ENCODE measurements at regions not wholly inside any gene's neighbourhood (a gene's known extent, or its start where the extent isn't known, plus 50 kb on each side); places are given as distances from the start of the nearest gene placed in this dataset.

DNA sequence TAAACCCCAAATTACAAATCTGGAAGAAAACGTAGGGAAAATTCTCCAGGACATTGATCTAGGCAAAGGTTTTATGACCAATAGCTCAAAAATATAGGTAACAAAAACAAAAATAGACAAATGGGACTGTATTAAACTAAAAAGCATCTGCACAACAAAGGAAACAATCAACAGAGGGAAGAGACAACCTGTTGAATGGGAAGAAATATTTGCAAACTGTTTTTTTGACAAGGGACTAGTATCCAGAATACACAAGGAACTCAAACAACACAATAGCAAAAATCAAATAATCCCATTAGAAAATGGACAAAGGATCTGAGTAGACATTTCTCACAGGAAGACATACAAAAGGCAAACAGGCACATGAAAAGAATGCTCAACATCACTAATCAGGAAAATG, 386.3 kb downstream of the ENC1 start:
- in situ Hi-C loops (cut with MboI; ENCODE audit: low sequenced_read_pairs), result no loop called here

DNA sequence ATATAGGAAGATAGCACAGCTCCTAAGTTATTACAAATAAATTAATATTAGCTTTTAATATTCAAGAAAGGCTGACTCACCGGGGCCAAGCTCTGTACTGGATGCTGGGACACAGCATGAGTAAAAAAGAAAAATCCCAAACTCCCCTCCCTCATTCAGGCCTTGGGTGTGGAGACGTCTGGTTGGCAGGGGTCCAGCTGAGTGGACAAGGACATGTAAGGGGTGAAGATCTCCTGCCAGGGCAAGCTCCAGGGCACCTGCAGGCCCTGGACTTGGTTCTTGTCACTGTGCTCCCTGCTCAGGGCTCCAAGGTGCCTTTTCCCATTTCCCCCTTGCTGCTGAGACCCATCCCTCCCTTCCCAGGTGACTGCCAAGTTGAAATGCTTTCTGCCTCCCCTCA, 388.5 kb downstream of the ENC1 start:
- no peak for DNase-seq (ENCODE audit: low spot score in 2 of 2)
- no peaks in the 10 kb centered on the region for H3K36me3 ChIP-seq (replicated peaks)
- H3K27me3 ChIP-seq (ENCODE audit: low read depth), result no peaks in the 10 kb centered on the region; the same call in 1 of the 2 replicates
- H3K4me3 ChIP-seq, result no peak overlapping the region
- in situ Hi-C loops (cut with MboI; ENCODE audit: low sequenced_read_pairs), result no loop called here
- H3K4me1 ChIP-seq, result no peaks in the 10 kb centered on the region
- no peaks in the 10 kb centered on the region for H3K9me3 ChIP-seq

More for the DNA sequence above, 386.3 kb downstream of the ENC1 start:
- no peaks in the 10 kb centered on the region; the same call in 1 of the 2 replicates for H3K27me3 ChIP-seq (ENCODE audit: low read depth)
- no peak overlapping the region for H3K4me3 ChIP-seq
- no peaks in the 10 kb centered on the region for H3K4me1 ChIP-seq
- H3K36me3 ChIP-seq (replicated peaks), result no peaks in the 10 kb centered on the region
- no peak for DNase-seq (ENCODE audit: low spot score in 2 of 2)
- no peaks in the 10 kb centered on the region for H3K9me3 ChIP-seq

GRCh38 chr5:74251141-74252035, 389.1 kb downstream of the ENC1 start:
- in situ Hi-C loops (cut with MboI; ENCODE audit: low sequenced_read_pairs), result no loop called here

DNA sequence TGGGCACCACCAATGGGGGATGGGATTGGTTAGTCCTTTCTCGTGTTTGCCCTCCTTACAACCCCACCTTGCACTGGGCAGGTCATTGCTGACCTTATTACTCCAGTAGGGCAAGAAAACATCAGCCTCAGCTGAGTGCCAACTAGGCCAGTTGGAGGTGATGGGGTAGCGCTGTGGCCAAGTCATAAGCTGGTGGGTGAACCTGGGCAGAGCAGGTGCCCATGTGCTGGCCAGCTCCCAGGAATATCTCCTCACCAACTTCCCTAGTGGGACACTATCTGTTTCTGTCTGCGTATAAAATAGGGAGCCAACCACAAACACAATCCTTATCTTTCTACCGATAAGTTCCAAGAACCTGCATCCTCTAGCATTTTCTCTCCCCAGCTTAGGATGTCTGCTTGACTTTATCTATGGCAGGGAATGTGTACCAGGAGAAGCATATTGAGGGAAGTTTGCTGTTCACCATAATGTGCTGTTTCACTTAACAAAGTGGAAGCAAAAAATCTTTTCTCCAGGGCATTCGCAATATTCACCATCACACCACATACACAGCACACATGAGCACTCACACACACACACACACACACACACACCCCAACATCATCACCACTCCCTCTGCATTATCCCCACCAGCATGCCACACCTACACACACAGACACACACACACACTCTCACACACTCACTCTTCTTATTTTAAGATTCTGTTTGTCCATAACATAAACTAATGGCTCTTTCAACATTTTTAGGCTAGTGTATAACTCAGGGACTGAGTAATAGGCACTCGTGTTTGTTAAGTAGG, 390.0 kb downstream of the ENC1 start:
- Histone ChIP-seq H3K36me3 (replicated peaks) (no peaks in the 10 kb centered on the region), H3K4me3 (no peak overlapping the region), H3K27me3 (ENCODE audit: low read depth) (no peaks in the 10 kb centered on the region), H3K9me3 (no peaks in the 10 kb centered on the region), H3K4me1 (no peaks in the 10 kb centered on the region)
- in situ Hi-C loops (cut with MboI; ENCODE audit: low sequenced_read_pairs), result no loop called here
- DNase-seq (ENCODE audit: low spot score in 2 of 2), result no peak

More at GRCh38 chr5:74251141-74252035, 389.1 kb downstream of the ENC1 start:
- DNase-seq (ENCODE audit: low spot score in 2 of 2), result peak; percentile 18 to 33
- H3K4me1 ChIP-seq, result no peaks in the 10 kb centered on the region
- H3K4me3 ChIP-seq, result no peak overlapping the region
- H3K9me3 ChIP-seq, result no peaks in the 10 kb centered on the region
- no peaks in the 10 kb centered on the region; the same call in 1 of the 2 replicates for H3K27me3 ChIP-seq (ENCODE audit: low read depth)
- H3K36me3 ChIP-seq (replicated peaks), result no peaks in the 10 kb centered on the region

DNA sequence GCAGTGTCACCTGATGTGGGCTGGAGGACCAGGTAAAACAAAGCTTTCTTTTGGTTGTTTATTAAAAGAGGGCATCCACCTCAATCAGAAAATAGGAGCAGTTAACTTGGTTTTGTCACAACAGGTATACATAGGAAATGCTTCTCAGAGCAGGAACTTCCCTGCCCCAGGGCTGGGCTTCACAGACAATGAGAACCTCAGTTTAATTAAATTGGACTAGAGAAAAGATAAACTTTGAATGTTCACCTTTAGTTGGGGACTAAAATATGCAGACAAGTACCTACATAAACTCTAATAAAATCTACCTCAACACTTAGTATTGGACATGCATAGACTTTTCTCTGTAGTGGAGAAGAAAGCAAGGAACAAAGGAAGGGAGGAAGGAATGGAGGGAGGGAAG, 392.0 kb downstream of the ENC1 start:
- DNase-seq (ENCODE audit: low spot score in 2 of 2), result no peak

GRCh38 chr5:74244406-74244805, 396.1 kb downstream of the ENC1 start:
- no peaks in the 10 kb centered on the region for H3K27me3 ChIP-seq (ENCODE audit: low read depth)
- no peaks in the 10 kb centered on the region for H3K9me3 ChIP-seq
- no peaks in the 10 kb centered on the region; the same call in 1 of the 2 replicates for H3K4me1 ChIP-seq
- H3K4me3 ChIP-seq, result no peak overlapping the region
- no peak for DNase-seq (ENCODE audit: low spot score in 2 of 2)
- in situ Hi-C loops (cut with MboI; ENCODE audit: low sequenced_read_pairs), result no loop called here
- no peaks in the 10 kb centered on the region for H3K36me3 ChIP-seq (replicated peaks)

More for the DNA sequence above, 392.0 kb downstream of the ENC1 start:
- Histone ChIP-seq H3K4me3 (no peak overlapping the region), H3K36me3 (replicated peaks) (no peaks in the 10 kb centered on the region), H3K4me1 (no peaks in the 10 kb centered on the region), H3K9me3 (no peaks in the 10 kb centered on the region), H3K27me3 (ENCODE audit: low read depth) (no peaks in the 10 kb centered on the region)
- in situ Hi-C loops (cut with MboI; ENCODE audit: low sequenced_read_pairs), result no loop called here

GRCh38 chr5:74243634-74244033, 396.9 kb downstream of the ENC1 start:
- H3K36me3 ChIP-seq (replicated peaks), result no peaks in the 10 kb centered on the region
- in situ Hi-C loops (cut with MboI; ENCODE audit: low sequenced_read_pairs), result no loop called here
- no peaks in the 10 kb centered on the region; the same call in 1 of the 2 replicates for H3K4me1 ChIP-seq
- no peaks in the 10 kb centered on the region for H3K9me3 ChIP-seq
- H3K4me3 ChIP-seq, result no peak overlapping the region
- no peak for DNase-seq (ENCODE audit: low spot score in 2 of 2)
- H3K27me3 ChIP-seq (ENCODE audit: low read depth), result no peaks in the 10 kb centered on the region

DNA sequence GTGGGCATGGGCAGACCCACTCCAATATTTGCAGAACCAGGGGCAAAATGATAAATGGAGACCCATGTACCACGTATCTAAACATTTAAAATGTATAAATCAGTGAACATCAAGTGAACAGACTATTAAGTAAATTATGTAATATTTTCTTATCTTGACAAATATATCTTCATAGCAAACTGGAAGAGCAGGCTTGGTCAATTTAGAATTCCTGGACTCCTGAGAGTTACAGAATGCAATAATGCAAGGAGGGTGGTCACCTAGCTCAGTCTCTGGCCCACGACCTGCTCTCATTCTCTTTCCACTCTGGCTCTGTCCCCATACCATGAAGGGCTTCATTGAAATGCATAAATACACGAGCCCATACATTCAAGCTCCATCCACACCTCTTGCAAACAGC, 398.0 kb downstream of the ENC1 start:
- in situ Hi-C loops (cut with MboI; ENCODE audit: low sequenced_read_pairs), result no loop called here
- Histone ChIP-seq H3K27me3 (ENCODE audit: low read depth) (no peaks in the 10 kb centered on the region), H3K4me3 (no peak overlapping the region), H3K9me3 (no peaks in the 10 kb centered on the region), H3K36me3 (replicated peaks) (no peaks in the 10 kb centered on the region), H3K4me1 (no peaks in the 10 kb centered on the region; the same call in 1 of the 2 replicates)
- no peak for DNase-seq (ENCODE audit: low spot score in 2 of 2)

GRCh38 chr5:74241751-74242140, 398.8 kb downstream of the ENC1 start:
- no peaks in the 10 kb centered on the region for H3K27me3 ChIP-seq (ENCODE audit: low read depth)
- H3K36me3 ChIP-seq (replicated peaks), result no peaks in the 10 kb centered on the region
- in situ Hi-C loops (cut with MboI; ENCODE audit: low sequenced_read_pairs), result no loop called here
- no peak for DNase-seq (ENCODE audit: low spot score in 2 of 2)
- no peak overlapping the region for H3K4me3 ChIP-seq
- H3K4me1 ChIP-seq, result no peaks in the 10 kb centered on the region; the same call in 1 of the 2 replicates
- H3K9me3 ChIP-seq, result no peaks in the 10 kb centered on the region

DNA sequence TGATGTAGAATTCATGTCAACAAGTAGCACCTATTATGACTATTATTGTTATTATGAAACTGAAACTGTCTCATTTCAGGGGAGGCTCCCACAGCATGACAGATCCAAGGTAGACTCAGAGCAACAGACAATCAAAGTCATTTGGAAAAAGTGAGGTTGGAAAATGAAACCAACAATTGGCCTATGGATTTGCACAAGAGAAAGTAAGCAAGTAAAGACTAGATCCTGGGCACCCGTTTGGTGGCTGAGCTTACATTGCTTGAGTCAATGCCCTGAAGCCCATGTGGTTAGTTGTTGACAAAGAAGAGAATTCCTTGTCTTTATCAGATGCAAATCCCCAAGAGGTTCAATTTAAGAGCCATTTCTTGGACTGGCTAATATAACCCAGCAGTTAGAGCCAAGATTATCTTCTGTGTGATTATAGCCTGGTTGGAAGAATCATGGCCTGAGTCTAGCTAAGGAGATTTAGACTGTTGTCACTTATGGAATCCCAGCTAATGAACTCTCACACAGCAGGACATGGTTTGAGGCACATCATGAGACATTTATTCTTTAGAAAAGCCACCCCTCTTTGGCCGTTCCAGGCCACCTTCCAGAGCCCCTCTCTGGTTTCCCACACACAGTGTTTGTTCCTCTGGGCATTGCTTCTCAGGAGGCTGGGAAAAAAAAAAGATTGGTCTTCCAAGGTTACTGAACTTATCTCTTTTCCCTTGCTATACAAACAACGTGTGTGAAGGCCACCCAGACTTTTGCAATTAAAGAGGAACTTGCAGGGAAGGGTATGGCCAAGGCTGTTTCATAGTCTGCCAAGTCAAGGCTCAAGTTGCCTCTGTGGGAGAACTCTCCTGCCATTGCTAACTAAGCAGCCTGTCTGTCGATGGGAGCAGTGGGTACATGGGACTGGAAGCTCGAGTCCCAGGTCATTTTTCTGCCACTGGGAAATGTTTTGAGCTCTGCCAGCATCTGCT, 399.5 kb downstream of the ENC1 start:
- DNase-seq (ENCODE audit: low spot score in 2 of 2), result no peak
- Histone ChIP-seq H3K4me1 (no peaks in the 10 kb centered on the region; the same call in 1 of the 2 replicates), H3K36me3 (replicated peaks) (no peaks in the 10 kb centered on the region), H3K9me3 (no peaks in the 10 kb centered on the region), H3K4me3 (no peak overlapping the region), H3K27me3 (ENCODE audit: low read depth) (no peaks in the 10 kb centered on the region)
- in situ Hi-C loops (cut with MboI; ENCODE audit: low sequenced_read_pairs), result no loop called here

DNA sequence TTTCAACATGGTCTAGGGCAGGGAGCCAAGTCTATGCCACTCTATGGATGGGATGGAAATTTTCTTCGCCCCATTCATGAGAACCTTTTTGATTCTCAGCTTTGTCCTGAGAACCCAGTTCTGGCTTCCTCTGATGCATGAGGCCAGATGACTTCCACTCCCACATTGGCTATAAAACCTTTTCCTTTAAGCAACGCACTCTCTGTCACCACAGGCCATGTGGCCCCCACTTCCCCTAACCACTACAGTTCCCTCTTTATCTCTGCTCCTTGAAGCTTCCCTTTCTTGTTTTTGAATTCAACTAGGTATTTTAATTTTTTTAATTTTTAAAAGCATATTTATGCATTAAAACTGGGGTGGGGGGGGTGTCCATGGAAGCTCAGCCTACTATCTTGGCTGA, 401.3 kb downstream of the ENC1 start:
- H3K9me3 ChIP-seq, result no peaks in the 10 kb centered on the region
- H3K4me1 ChIP-seq, result no peaks in the 10 kb centered on the region; the same call in 1 of the 2 replicates
- no peaks in the 10 kb centered on the region for H3K27me3 ChIP-seq (ENCODE audit: low read depth)
- no peak overlapping the region for H3K4me3 ChIP-seq
- H3K36me3 ChIP-seq (replicated peaks), result no peaks in the 10 kb centered on the region
- no peak for DNase-seq (ENCODE audit: low spot score in 2 of 2)
- in situ Hi-C loops (cut with MboI; ENCODE audit: low sequenced_read_pairs), result no loop called here

GRCh38 chr5:74237571-74238145, 402.9 kb downstream of the ENC1 start:
- H3K27me3 ChIP-seq (ENCODE audit: low read depth), result no peaks in the 10 kb centered on the region
- in situ Hi-C loops (cut with MboI; ENCODE audit: low sequenced_read_pairs), result no loop called here
- no peak overlapping the region for H3K4me3 ChIP-seq
- DNase-seq (ENCODE audit: low spot score in 2 of 2), result no peak
- H3K9me3 ChIP-seq, result no peaks in the 10 kb centered on the region
- H3K36me3 ChIP-seq (replicated peaks), result no peaks in the 10 kb centered on the region
- H3K4me1 ChIP-seq, result no peaks in the 10 kb centered on the region

DNA sequence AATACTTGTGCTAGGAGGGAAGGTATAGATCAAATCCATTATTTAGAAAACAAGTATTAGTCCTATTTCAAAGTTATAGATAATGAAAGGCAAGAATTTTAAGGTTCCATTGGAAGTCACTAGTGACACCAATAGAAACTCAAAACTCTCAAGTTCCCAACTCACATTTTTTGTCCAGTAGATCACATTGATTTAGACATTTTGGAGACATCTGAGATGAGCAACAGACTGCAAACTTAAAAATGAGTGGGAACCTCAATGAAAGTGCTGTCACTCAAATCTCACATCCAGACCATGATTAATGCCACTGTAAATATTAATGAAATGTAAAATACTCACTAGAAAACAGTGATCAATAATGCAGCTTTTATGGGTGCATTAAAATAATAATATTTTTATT, 405.0 kb downstream of the ENC1 start:
- in situ Hi-C loops (cut with MboI; ENCODE audit: low sequenced_read_pairs), result no loop called here
- no peak for DNase-seq (ENCODE audit: low spot score in 2 of 2)
- no peaks in the 10 kb centered on the region for H3K36me3 ChIP-seq (replicated peaks)

More for the DNA sequence above, 405.0 kb downstream of the ENC1 start:
- H3K4me3 ChIP-seq, result no peak overlapping the region
- H3K27me3 ChIP-seq (ENCODE audit: low read depth), result no peaks in the 10 kb centered on the region
- H3K9me3 ChIP-seq, result no peaks in the 10 kb centered on the region
- H3K4me1 ChIP-seq, result no peaks in the 10 kb centered on the region
